ENCODE measurements at regions not wholly inside any gene's neighbourhood (a gene's known extent, or its start where the extent isn't known, plus 50 kb on each side); places are given as distances from the start of the nearest gene placed in this dataset.
"Not testable (repeated sequence)": the region's sequence is repeated elsewhere in the genome, so short reads cannot be mapped to it uniquely, and the experiment has no call there.

GRCh38 chr2:242113492-242113891 lies 244.0 kb downstream of the RTP5 start:
- 55 to 65% methylated on average over 2 to 3 of the region's 3 CpGs for WGBS, 2 donors
- H3K36me3 ChIP-seq (ENCODE audit: control insufficient read depth in 4 of 4, insufficient read depth in 4 of 4, low read length in 4 of 4); DNase-seq; ATAC-seq (ENCODE audit: insufficient read depth, low FRiP score); H3K27ac ChIP-seq (ENCODE audit: low read depth in 1 of 2, low read length in 1 of 2); H3K27me3 ChIP-seq (ENCODE audit: control insufficient read depth in 3 of 3, insufficient read depth in 3 of 3, low read length in 2 of 3); H3K4me3 ChIP-seq; H3K4me1 ChIP-seq (ENCODE audit: control insufficient read depth in 5 of 5, insufficient read depth in 5 of 5, low read length in 5 of 5); H3K9me3 ChIP-seq (ENCODE audit: control insufficient read depth in 4 of 4, insufficient read depth in 3 of 4, low read length in 3 of 4); H3K9ac ChIP-seq (ENCODE audit: insufficient read depth in 1 of 2, low read length in 2 of 2): not testable (repeated sequence)

- DNase-seq; ATAC-seq (ENCODE audit: insufficient read depth, low FRiP score); H3K4me1 ChIP-seq (ENCODE audit: control insufficient read depth in 5 of 5, insufficient read depth in 5 of 5, low read length in 5 of 5); H3K27me3 ChIP-seq (ENCODE audit: control insufficient read depth in 3 of 3, insufficient read depth in 3 of 3, low read length in 2 of 3); H3K9me3 ChIP-seq (ENCODE audit: control insufficient read depth in 4 of 4, insufficient read depth in 3 of 4, low read length in 3 of 4); H3K4me3 ChIP-seq; H3K9ac ChIP-seq (ENCODE audit: insufficient read depth in 1 of 2, low read length in 2 of 2); H3K36me3 ChIP-seq (ENCODE audit: control insufficient read depth in 4 of 4, insufficient read depth in 4 of 4, low read length in 4 of 4); H3K27ac ChIP-seq (ENCODE audit: low read depth in 1 of 2, low read length in 1 of 2): not testable (repeated sequence)
- 20 to 50% methylated on average over 1 of the region's 2 CpGs for WGBS, 2 donors
These were observed 247.1 kb downstream of the RTP5 start for GRCh38 chr2:242116676-242117075.

DNA sequence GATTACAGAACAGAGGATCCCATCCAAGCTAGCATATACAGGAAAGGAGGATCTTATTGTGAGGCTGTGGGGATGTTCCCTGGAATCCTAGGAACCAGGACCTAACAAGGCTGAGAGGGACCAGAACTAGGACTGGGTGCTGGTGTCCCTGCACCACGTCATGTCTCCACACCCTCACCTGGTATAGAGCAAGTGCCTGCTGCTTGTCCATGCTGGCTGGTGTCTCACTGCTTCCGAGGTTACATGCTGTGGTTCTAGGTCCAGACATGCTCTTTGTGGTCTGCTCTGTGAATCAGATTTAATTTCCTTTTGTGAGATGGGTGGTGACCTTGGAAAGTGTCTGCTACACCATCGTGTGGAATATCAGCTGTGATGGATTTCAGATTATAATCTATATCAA lies 247.8 kb downstream of the RTP5 start:
- H3K4me3 ChIP-seq; ATAC-seq (ENCODE audit: insufficient read depth, low FRiP score): not testable (repeated sequence)

GRCh38 chr2:242119682-242120081 lies 250.2 kb downstream of the RTP5 start:
- not testable (repeated sequence) for DNase-seq; H3K9ac ChIP-seq (ENCODE audit: insufficient read depth in 1 of 2, low read length in 2 of 2); H3K9me3 ChIP-seq (ENCODE audit: control insufficient read depth in 4 of 4, insufficient read depth in 3 of 4, low read length in 3 of 4); H3K4me1 ChIP-seq (ENCODE audit: control insufficient read depth in 5 of 5, insufficient read depth in 5 of 5, low read length in 5 of 5); ATAC-seq (ENCODE audit: insufficient read depth, low FRiP score); H3K27ac ChIP-seq (ENCODE audit: low read depth in 1 of 2, low read length in 1 of 2); H3K36me3 ChIP-seq (ENCODE audit: control insufficient read depth in 4 of 4, insufficient read depth in 4 of 4, low read length in 4 of 4); H3K27me3 ChIP-seq (ENCODE audit: control insufficient read depth in 3 of 3, insufficient read depth in 3 of 3, low read length in 2 of 3); H3K4me3 ChIP-seq
- WGBS, 2 donors: 37 to 61% methylated on average over 5 of the region's 5 CpGs

More for the DNA sequence above, 247.8 kb downstream of the RTP5 start:
- not testable (repeated sequence) for H3K9me3 ChIP-seq (ENCODE audit: control insufficient read depth in 4 of 4, insufficient read depth in 3 of 4, low read length in 3 of 4); H3K36me3 ChIP-seq (ENCODE audit: control insufficient read depth in 4 of 4, insufficient read depth in 4 of 4, low read length in 4 of 4); H3K27me3 ChIP-seq (ENCODE audit: control insufficient read depth in 3 of 3, insufficient read depth in 3 of 3, low read length in 2 of 3); DNase-seq; H3K9ac ChIP-seq (ENCODE audit: insufficient read depth in 1 of 2, low read length in 2 of 2); H3K4me1 ChIP-seq (ENCODE audit: control insufficient read depth in 5 of 5, insufficient read depth in 5 of 5, low read length in 5 of 5); H3K27ac ChIP-seq (ENCODE audit: low read depth in 1 of 2, low read length in 1 of 2)
- whole genome bisulfite sequencing, 2 donors: no CpG with 5 or more reads among the region's 3 CpGs

- not testable (repeated sequence) for H3K27me3 ChIP-seq (ENCODE audit: control insufficient read depth in 3 of 3, insufficient read depth in 3 of 3, low read length in 2 of 3); H3K9me3 ChIP-seq (ENCODE audit: control insufficient read depth in 4 of 4, insufficient read depth in 3 of 4, low read length in 3 of 4); H3K36me3 ChIP-seq (ENCODE audit: control insufficient read depth in 4 of 4, insufficient read depth in 4 of 4, low read length in 4 of 4); H3K9ac ChIP-seq (ENCODE audit: insufficient read depth in 1 of 2, low read length in 2 of 2); H3K4me1 ChIP-seq (ENCODE audit: control insufficient read depth in 5 of 5, insufficient read depth in 5 of 5, low read length in 5 of 5); H3K4me3 ChIP-seq; H3K27ac ChIP-seq (ENCODE audit: low read depth in 1 of 2, low read length in 1 of 2); ATAC-seq (ENCODE audit: insufficient read depth, low FRiP score); DNase-seq
- WGBS, 2 donors: 92 to 95% methylated on average over 3 of the region's 3 CpGs
These were observed 261.2 kb downstream of the RTP5 start for GRCh38 chr2:242130682-242131081.

DNA sequence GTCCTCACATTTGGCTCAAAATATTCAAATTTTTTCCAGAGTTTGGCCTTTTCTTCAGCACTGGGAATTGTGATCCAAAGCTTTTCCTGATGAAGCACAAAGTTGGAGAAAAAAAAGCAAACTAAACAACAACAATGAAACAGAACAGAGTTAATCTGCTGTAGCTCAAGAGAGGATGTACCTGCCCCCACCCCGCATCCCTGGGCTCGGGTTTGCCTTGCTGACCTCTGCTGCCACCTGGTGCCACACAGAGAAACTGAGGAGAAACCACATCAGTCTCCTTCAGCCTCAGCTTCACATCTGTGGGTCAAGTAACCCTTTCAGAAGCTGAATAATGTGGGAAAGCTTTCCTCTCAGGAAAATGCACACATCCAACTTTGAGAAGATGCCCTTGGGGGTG lies 290.4 kb downstream of the RTP5 start:
- not testable (repeated sequence) for ATAC-seq (ENCODE audit: insufficient read depth, low FRiP score); H3K27me3 ChIP-seq (ENCODE audit: control insufficient read depth in 3 of 3, insufficient read depth in 3 of 3, low read length in 2 of 3); H3K4me1 ChIP-seq (ENCODE audit: control insufficient read depth in 5 of 5, insufficient read depth in 5 of 5, low read length in 5 of 5); H3K9me3 ChIP-seq (ENCODE audit: control insufficient read depth in 4 of 4, insufficient read depth in 3 of 4, low read length in 3 of 4); H3K36me3 ChIP-seq (ENCODE audit: control insufficient read depth in 4 of 4, insufficient read depth in 4 of 4, low read length in 4 of 4); H3K9ac ChIP-seq (ENCODE audit: insufficient read depth in 1 of 2, low read length in 2 of 2); DNase-seq; H3K27ac ChIP-seq (ENCODE audit: low read depth in 1 of 2, low read length in 1 of 2); H3K4me3 ChIP-seq
- WGBS, 2 donors: 0 to 20% methylated on average over 2 of the region's 2 CpGs

GRCh38 chr2:242165115-242165514 lies 295.6 kb downstream of the RTP5 start:
- not testable (repeated sequence) for H3K9ac ChIP-seq (ENCODE audit: insufficient read depth in 1 of 2, low read length in 2 of 2); ATAC-seq (ENCODE audit: insufficient read depth, low FRiP score)

DNA sequence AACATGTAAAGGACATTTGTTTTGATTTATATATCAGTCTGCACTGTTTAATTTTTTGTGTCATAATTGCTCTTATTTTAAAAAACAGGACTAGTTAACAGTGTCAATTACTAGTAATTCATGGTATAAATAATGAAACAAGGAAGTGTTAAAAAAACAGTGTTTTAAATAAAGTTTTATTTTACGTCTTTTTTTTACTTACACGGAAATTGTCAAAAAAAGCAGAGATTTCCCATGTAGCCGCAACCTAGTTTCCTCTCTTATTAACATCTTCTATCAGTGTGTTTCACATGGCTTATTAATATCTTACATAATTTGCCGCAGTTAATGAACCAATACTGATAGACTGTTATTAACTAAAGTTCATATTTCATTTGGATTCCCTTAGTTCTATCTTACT lies 301.8 kb downstream of the RTP5 start:
- not testable (repeated sequence) for H3K27me3 ChIP-seq (ENCODE audit: control insufficient read depth in 3 of 3, insufficient read depth in 3 of 3, low read length in 2 of 3); H3K4me3 ChIP-seq; DNase-seq; H3K9me3 ChIP-seq (ENCODE audit: control insufficient read depth in 4 of 4, insufficient read depth in 3 of 4, low read length in 3 of 4); ATAC-seq (ENCODE audit: insufficient read depth, low FRiP score); H3K36me3 ChIP-seq (ENCODE audit: control insufficient read depth in 4 of 4, insufficient read depth in 4 of 4, low read length in 4 of 4); H3K27ac ChIP-seq (ENCODE audit: low read depth in 1 of 2, low read length in 1 of 2); H3K4me1 ChIP-seq (ENCODE audit: control insufficient read depth in 5 of 5, insufficient read depth in 5 of 5, low read length in 5 of 5); H3K9ac ChIP-seq (ENCODE audit: insufficient read depth in 1 of 2, low read length in 2 of 2)
- 94 to 96% methylated on average over 4 of the region's 4 CpGs for WGBS, 2 donors

More at GRCh38 chr2:242165115-242165514, 295.6 kb downstream of the RTP5 start:
- not testable (repeated sequence) for H3K27me3 ChIP-seq (ENCODE audit: control insufficient read depth in 3 of 3, insufficient read depth in 3 of 3, low read length in 2 of 3); H3K27ac ChIP-seq (ENCODE audit: low read depth in 1 of 2, low read length in 1 of 2); H3K4me3 ChIP-seq; DNase-seq; H3K4me1 ChIP-seq (ENCODE audit: control insufficient read depth in 5 of 5, insufficient read depth in 5 of 5, low read length in 5 of 5); H3K9me3 ChIP-seq (ENCODE audit: control insufficient read depth in 4 of 4, insufficient read depth in 3 of 4, low read length in 3 of 4); H3K36me3 ChIP-seq (ENCODE audit: control insufficient read depth in 4 of 4, insufficient read depth in 4 of 4, low read length in 4 of 4)

All from lung (tissue), 9 donors.